GM23338 (cell line): ENCODE measurements at regions not wholly inside any gene's neighbourhood (a gene's known extent, or its start where the extent isn't known, plus 50 kb on each side); places are given as distances from the start of the nearest gene placed in this dataset.

Source experiments
- ATAC-seq: fragments of 200-7000 bp; cut with Tn5 transposase; 3 replicates; pipeline ENCODE4 v1.9.1; 2020
- DNase-seq: peaks from one replicate; pipeline ENCODE4 v3.0.0-alpha.2; 2015; ENCODE audit warnings: low spot score
- H2AFZ ChIP-seq: fragments of 200-600 bp; sonication (generic); 2 replicates; pipeline ENCODE4 v1.8.0; 2016; ENCODE audit warnings: antibody characterized with exemption, mild to moderate bottlenecking, moderate library complexity
- H3F3A ChIP-seq: fragments of 200-600 bp; sonication (generic); replicated peaks from 2 replicates; pipeline ENCODE4 v1.8.0; 2017; ENCODE audit warnings: antibody characterized with exemption, mixed run types, low read depth
- H3K27ac ChIP-seq: fragments of 200-600 bp; sonication (generic); 2 replicates; pipeline ENCODE4 v1.6.1; 2016; ENCODE audit warnings: low read depth
- H3K27me3 ChIP-seq: fragments of 200-600 bp; sonication (generic); 2 replicates; pipeline ENCODE4 v1.8.0; 2016; ENCODE audit warnings: mild to moderate bottlenecking, mixed run types, moderate library complexity; ENCODE audit not compliant: insufficient read depth
- H3K36me3 ChIP-seq: fragments of 200-600 bp; sonication (generic); 2 replicates; pipeline ENCODE4 v1.8.0; 2016; ENCODE audit warnings: mild to moderate bottlenecking; ENCODE audit not compliant: insufficient read depth
- H3K4me1 ChIP-seq: fragments of 200-600 bp; sonication (generic); 2 replicates; pipeline ENCODE4 v1.8.0; 2016; ENCODE audit warnings: mild to moderate bottlenecking, moderate library complexity; ENCODE audit not compliant: insufficient read depth
- H3K4me2 ChIP-seq: fragments of 200-600 bp; sonication (generic); 2 replicates; pipeline ENCODE4 v1.7.1; 2017; ENCODE audit warnings: mixed run types
- H3K4me3 ChIP-seq: fragments of 200-600 bp; sonication (generic); 2 replicates; pipeline ENCODE4 v1.6.1; 2016; ENCODE audit warnings: mixed run types
- H3K79me2 ChIP-seq: fragments of 200-600 bp; sonication (generic); replicated peaks from 2 replicates; pipeline ENCODE4 v1.8.0; 2017; ENCODE audit warnings: mild to moderate bottlenecking; ENCODE audit not compliant: insufficient read depth
- H3K9me2 ChIP-seq: fragments of 200-600 bp; sonication (generic); 2 replicates; pipeline ENCODE4 v1.8.0; 2017; ENCODE audit not compliant: insufficient read depth
- H4K20me1 ChIP-seq: fragments of 200-600 bp; sonication (generic); replicated peaks from 2 replicates; pipeline ENCODE4 v1.8.0; 2017; ENCODE audit warnings: mild to moderate bottlenecking; ENCODE audit not compliant: insufficient read depth
- H3K27ac Mint-ChIP-seq: 2 replicates; pipeline ENCODE4 v1.8.0; 2020; ENCODE audit warnings: inconsistent platforms, mild to moderate bottlenecking, moderate library complexity, mixed read lengths
- H3K27me3 Mint-ChIP-seq: 3 replicates; pipeline ENCODE4 v1.8.0; 2022; ENCODE audit warnings: low read depth, mild to moderate bottlenecking, moderate library complexity, mixed read lengths, inconsistent platforms; ENCODE audit not compliant: insufficient read depth, poor library complexity
- H3K36me3 Mint-ChIP-seq: 3 replicates; pipeline ENCODE4 v1.8.0; 2021; ENCODE audit warnings: low read depth, mild to moderate bottlenecking, inconsistent platforms, moderate library complexity, mixed read lengths
- H3K4me1 Mint-ChIP-seq: 3 replicates; pipeline ENCODE4 v1.8.0; 2020; ENCODE audit warnings: mild to moderate bottlenecking, inconsistent platforms, mixed read lengths
- H3K4me3 Mint-ChIP-seq: 3 replicates; pipeline ENCODE4 v1.8.0; 2021; ENCODE audit warnings: moderate library complexity, mild to moderate bottlenecking, inconsistent platforms, mixed read lengths
- H3K9me3 Mint-ChIP-seq: 3 replicates; pipeline ENCODE4 v1.8.0; 2020; ENCODE audit warnings: moderate library complexity, mild to moderate bottlenecking, inconsistent platforms, mixed read lengths
- CREB1 ChIP-seq: fragments of 250-450 bp; sonication (Bioruptor Pico); IDR thresholded peaks from 2 replicates; pipeline ENCODE4 v1.5.0; 2020; ENCODE audit warnings: low read depth, mild to moderate bottlenecking, moderate library complexity
- EZH2 ChIP-seq: fragments of 200-600 bp; sonication (generic); IDR thresholded peaks from one replicate; pipeline ENCODE4 v1.8.0; 2017; ENCODE audit warnings: antibody characterized with exemption, mild to moderate bottlenecking, low read depth; ENCODE audit not compliant: unreplicated experiment
- EZH2phosphoT487 ChIP-seq: fragments of 200-600 bp; sonication (generic); IDR thresholded peaks from one replicate; pipeline ENCODE4 v1.8.1; 2018; ENCODE audit warnings: antibody characterized with exemption; ENCODE audit not compliant: unreplicated experiment
- JUNB ChIP-seq: IDR thresholded peaks from one replicate; pipeline ENCODE4 v1.6.1; 2016; ENCODE audit warnings: antibody characterized with exemption; ENCODE audit not compliant: unreplicated experiment
- NANOG ChIP-seq: IDR thresholded peaks from 2 replicates; pipeline ENCODE4 v1.6.1; 2016; ENCODE audit warnings: antibody characterized with exemption, borderline replicate concordance
- STAT1 ChIP-seq: IDR thresholded peaks from one replicate; pipeline ENCODE4 v1.6.1; 2016; ENCODE audit warnings: antibody characterized with exemption; ENCODE audit not compliant: unreplicated experiment
- ZNF114 ChIP-seq: fragments of 250-450 bp; sonication (Bioruptor Pico); IDR thresholded peaks from 2 replicates; pipeline ENCODE4 v1.5.0; 2020; ENCODE audit warnings: mild to moderate bottlenecking, moderate library complexity
- ZNF331 ChIP-seq: fragments of 250-450 bp; sonication (Bioruptor Pico); IDR thresholded peaks from 2 replicates; pipeline ENCODE4 v1.5.0; 2020; ENCODE audit warnings: low read depth, mild to moderate bottlenecking, moderate library complexity
- TF ChIP-seq, protein P1 (sequence below): fragments of 250-450 bp; sonication (Bioruptor Pico); IDR thresholded peaks from 2 replicates; pipeline ENCODE4 v1.5.0; 2020; ENCODE audit warnings: mild to moderate bottlenecking, moderate library complexity
- TF ChIP-seq, protein P2 (sequence below): IDR thresholded peaks from 2 replicates; pipeline ENCODE4 v1.6.1; 2016; ENCODE audit warnings: antibody characterized with exemption
- TF ChIP-seq, protein P3 (sequence below), 2 experiments: fragments of 200-600 bp in 1 of 2; sonication (generic) in 1 of 2; conservative IDR thresholded peaks; 2 replicates each; pipeline versions ENCODE4 v1.5.1 to v1.6.1; 2016 to 2017; ENCODE audit warnings: antibody characterized with exemption in 2 of 2, low read depth in 2 of 2, mild to moderate bottlenecking in 2 of 2, moderate library complexity in 1 of 2
- TF ChIP-seq, protein P4 (sequence below): IDR thresholded peaks from one replicate; pipeline ENCODE4 v1.6.1; 2018; ENCODE audit warnings: antibody characterized with exemption; ENCODE audit not compliant: unreplicated experiment

DNA sequence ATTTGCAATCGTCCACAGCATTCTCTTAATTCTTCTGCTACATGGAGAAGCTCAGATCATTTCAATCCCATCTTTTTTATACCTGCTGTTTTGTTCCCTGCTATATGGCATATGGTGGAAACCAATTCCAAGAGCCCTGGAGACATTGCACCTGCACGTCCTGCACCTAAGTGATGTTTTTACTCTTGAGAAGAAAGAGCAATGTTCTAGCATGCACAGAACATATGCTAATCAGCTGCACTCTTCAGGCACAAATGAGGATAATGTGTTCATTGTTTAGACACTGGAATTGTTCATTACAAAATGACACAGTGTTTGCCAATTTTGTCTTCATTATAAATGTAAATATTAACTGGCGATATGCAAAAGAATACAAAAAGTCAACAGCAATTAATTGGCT is 935.8 kb downstream of the TLE4 start (continued):
- TF ChIP-seq, protein P1, sequence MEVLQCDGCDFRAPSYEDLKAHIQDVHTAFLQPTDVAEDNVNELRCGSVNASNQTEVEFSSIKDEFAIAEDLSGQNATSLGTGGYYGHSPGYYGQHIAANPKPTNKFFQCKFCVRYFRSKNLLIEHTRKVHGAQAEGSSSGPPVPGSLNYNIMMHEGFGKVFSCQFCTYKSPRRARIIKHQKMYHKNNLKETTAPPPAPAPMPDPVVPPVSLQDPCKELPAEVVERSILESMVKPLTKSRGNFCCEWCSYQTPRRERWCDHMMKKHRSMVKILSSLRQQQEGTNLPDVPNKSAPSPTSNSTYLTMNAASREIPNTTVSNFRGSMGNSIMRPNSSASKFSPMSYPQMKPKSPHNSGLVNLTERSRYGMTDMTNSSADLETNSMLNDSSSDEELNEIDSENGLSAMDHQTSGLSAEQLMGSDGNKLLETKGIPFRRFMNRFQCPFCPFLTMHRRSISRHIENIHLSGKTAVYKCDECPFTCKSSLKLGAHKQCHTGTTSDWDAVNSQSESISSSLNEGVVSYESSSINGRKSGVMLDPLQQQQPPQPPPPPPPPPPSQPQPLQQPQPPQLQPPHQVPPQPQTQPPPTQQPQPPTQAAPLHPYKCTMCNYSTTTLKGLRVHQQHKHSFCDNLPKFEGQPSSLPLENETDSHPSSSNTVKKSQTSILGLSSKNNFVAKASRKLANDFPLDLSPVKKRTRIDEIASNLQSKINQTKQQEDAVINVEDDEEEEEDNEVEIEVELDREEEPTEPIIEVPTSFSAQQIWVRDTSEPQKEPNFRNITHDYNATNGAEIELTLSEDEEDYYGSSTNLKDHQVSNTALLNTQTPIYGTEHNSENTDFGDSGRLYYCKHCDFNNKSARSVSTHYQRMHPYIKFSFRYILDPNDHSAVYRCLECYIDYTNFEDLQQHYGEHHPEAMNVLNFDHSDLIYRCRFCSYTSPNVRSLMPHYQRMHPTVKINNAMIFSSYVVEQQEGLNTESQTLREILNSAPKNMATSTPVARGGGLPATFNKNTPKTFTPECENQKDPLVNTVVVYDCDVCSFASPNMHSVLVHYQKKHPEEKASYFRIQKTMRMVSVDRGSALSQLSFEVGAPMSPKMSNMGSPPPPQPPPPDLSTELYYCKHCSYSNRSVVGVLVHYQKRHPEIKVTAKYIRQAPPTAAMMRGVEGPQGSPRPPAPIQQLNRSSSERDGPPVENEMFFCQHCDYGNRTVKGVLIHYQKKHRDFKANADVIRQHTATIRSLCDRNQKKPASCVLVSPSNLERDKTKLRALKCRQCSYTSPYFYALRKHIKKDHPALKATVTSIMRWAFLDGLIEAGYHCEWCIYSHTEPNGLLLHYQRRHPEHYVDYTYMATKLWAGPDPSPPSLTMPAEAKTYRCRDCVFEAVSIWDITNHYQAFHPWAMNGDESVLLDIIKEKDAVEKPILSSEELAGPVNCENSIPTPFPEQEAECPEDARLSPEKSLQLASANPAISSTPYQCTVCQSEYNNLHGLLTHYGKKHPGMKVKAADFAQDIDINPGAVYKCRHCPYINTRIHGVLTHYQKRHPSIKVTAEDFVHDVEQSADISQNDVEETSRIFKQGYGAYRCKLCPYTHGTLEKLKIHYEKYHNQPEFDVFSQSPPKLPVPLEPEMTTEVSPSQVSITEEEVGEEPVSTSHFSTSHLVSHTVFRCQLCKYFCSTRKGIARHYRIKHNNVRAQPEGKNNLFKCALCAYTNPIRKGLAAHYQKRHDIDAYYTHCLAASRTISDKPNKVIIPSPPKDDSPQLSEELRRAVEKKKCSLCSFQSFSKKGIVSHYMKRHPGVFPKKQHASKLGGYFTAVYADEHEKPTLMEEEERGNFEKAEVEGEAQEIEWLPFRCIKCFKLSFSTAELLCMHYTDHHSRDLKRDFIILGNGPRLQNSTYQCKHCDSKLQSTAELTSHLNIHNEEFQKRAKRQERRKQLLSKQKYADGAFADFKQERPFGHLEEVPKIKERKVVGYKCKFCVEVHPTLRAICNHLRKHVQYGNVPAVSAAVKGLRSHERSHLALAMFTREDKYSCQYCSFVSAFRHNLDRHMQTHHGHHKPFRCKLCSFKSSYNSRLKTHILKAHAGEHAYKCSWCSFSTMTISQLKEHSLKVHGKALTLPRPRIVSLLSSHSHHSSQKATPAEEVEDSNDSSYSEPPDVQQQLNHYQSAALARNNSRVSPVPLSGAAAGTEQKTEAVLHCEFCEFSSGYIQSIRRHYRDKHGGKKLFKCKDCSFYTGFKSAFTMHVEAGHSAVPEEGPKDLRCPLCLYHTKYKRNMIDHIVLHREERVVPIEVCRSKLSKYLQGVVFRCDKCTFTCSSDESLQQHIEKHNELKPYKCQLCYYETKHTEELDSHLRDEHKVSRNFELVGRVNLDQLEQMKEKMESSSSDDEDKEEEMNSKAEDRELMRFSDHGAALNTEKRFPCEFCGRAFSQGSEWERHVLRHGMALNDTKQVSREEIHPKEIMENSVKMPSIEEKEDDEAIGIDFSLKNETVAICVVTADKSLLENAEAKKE (CRISPR knock-in tag): no peak

DNA sequence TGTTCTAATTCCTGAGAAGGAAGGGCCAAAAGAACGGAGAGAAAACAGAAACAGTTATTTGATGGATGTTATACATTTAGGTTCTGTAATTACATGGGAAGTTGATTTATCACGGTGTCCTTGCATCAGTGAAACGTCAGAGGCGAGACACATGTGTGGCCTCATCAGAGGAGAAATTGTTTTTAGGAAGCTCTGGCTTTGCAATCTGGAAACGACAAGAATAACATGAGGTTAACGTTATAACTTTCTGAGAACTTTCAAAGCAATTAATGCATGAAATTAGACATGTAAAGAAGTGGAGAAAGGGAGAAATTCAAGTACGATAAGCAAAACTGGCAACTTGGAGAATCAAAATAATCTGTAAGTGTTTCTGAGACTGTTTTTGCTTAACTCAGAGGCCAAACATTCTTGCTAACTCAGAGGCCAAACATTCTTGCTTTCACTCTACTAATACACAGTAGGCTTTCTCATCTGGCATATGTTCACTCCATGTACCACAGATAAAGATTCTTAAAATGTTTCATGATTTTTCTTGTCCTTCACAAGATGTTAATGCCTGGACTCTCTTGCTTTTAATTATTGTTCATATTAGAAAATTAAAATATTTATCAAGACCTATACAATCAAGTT is 933.0 kb downstream of the TLE4 start:
- Histone ChIP-seq H3K27me3 (no peaks in the 10 kb centered on the region), H3F3A (no peaks in the 10 kb centered on the region), H3K4me3 (no peak overlapping the region), H3K27ac (no peak overlapping the region), H4K20me1 (no peaks in the 10 kb centered on the region), H3K9me2 (no peaks in the 10 kb centered on the region; the same call in 1 of the 2 replicates), H3K79me2 (no peaks in the 10 kb centered on the region), H3K4me1 (peaks cover 9% of the 10 kb centered on the region), H3K36me3 (no peaks in the 10 kb centered on the region), H3K4me2 (no peak overlapping the region), H2AFZ (no peak overlapping the region)
- no peaks in the 10 kb centered on the region for H3K9me3 Mint-ChIP-seq
- peaks cover 8% of the 10 kb centered on the region for H3K4me1 Mint-ChIP-seq
- H3K27ac Mint-ChIP-seq: no peak overlapping the region
- H3K27me3 Mint-ChIP-seq: peaks cover 2% of the 10 kb centered on the region
- H3K36me3 Mint-ChIP-seq: no peaks in the 10 kb centered on the region
- no peak overlapping the region for H3K4me3 Mint-ChIP-seq
- no peak for ATAC-seq
- DNase-seq: no peak
- TF ChIP-seq EZH2 (no peak), NANOG (no peak), JUNB (no peak), ZNF114 (CRISPR knock-in tag) (no peak), EZH2phosphoT487 (no peak), ZNF331 (CRISPR knock-in tag) (no peak), CREB1 (no peak), STAT1 (no peak)
- TF ChIP-seq, protein P2, sequence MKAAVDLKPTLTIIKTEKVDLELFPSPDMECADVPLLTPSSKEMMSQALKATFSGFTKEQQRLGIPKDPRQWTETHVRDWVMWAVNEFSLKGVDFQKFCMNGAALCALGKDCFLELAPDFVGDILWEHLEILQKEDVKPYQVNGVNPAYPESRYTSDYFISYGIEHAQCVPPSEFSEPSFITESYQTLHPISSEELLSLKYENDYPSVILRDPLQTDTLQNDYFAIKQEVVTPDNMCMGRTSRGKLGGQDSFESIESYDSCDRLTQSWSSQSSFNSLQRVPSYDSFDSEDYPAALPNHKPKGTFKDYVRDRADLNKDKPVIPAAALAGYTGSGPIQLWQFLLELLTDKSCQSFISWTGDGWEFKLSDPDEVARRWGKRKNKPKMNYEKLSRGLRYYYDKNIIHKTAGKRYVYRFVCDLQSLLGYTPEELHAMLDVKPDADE: no peak
- TF ChIP-seq, protein P3, sequence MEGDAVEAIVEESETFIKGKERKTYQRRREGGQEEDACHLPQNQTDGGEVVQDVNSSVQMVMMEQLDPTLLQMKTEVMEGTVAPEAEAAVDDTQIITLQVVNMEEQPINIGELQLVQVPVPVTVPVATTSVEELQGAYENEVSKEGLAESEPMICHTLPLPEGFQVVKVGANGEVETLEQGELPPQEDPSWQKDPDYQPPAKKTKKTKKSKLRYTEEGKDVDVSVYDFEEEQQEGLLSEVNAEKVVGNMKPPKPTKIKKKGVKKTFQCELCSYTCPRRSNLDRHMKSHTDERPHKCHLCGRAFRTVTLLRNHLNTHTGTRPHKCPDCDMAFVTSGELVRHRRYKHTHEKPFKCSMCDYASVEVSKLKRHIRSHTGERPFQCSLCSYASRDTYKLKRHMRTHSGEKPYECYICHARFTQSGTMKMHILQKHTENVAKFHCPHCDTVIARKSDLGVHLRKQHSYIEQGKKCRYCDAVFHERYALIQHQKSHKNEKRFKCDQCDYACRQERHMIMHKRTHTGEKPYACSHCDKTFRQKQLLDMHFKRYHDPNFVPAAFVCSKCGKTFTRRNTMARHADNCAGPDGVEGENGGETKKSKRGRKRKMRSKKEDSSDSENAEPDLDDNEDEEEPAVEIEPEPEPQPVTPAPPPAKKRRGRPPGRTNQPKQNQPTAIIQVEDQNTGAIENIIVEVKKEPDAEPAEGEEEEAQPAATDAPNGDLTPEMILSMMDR (conservative IDR thresholded peaks at IDR 0.05; ENCODE audit: low read depth in 2 of 2): no peak
- TF ChIP-seq, protein P4, sequence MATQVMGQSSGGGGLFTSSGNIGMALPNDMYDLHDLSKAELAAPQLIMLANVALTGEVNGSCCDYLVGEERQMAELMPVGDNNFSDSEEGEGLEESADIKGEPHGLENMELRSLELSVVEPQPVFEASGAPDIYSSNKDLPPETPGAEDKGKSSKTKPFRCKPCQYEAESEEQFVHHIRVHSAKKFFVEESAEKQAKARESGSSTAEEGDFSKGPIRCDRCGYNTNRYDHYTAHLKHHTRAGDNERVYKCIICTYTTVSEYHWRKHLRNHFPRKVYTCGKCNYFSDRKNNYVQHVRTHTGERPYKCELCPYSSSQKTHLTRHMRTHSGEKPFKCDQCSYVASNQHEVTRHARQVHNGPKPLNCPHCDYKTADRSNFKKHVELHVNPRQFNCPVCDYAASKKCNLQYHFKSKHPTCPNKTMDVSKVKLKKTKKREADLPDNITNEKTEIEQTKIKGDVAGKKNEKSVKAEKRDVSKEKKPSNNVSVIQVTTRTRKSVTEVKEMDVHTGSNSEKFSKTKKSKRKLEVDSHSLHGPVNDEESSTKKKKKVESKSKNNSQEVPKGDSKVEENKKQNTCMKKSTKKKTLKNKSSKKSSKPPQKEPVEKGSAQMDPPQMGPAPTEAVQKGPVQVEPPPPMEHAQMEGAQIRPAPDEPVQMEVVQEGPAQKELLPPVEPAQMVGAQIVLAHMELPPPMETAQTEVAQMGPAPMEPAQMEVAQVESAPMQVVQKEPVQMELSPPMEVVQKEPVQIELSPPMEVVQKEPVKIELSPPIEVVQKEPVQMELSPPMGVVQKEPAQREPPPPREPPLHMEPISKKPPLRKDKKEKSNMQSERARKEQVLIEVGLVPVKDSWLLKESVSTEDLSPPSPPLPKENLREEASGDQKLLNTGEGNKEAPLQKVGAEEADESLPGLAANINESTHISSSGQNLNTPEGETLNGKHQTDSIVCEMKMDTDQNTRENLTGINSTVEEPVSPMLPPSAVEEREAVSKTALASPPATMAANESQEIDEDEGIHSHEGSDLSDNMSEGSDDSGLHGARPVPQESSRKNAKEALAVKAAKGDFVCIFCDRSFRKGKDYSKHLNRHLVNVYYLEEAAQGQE: no peak
